CD14-positive monocyte (primary cell): ENCODE measurements at regions not wholly inside any gene's neighbourhood (a gene's known extent, or its start where the extent isn't known, plus 50 kb on each side); places are given as distances from the start of the nearest gene placed in this dataset.

Source experiments
- DNase-seq, 3 donors: peaks; one replicate each; pipeline ENCODE4 v3.0.0-alpha.2; 2011 to 2022
- H2AFZ ChIP-seq: 2 replicates; pipeline ENCODE4 v1.6.0; 2012; ENCODE audit warnings: mild to moderate bottlenecking, low read depth, low read length, inconsistent platforms; ENCODE audit not compliant: insufficient read depth, poor library complexity, severe bottlenecking
- H3K27ac ChIP-seq, 2 donors: 1 replicate in 1 of 2; 2 replicates in 1 of 2; pipeline ENCODE4 v1.5.1; 2012 to 2013; ENCODE audit warnings: low read length in 2 of 2, control low read depth in 1 of 2, inconsistent platforms in 1 of 2, low read depth in 1 of 2, mild to moderate bottlenecking in 1 of 2
- H3K27me3 ChIP-seq, 2 donors: one replicate each; pipeline versions ENCODE4 v1.6.0 to v1.6.1; 2011 to 2013; ENCODE audit warnings: low read length in 2 of 2; ENCODE audit not compliant: control insufficient read depth in 2 of 2, insufficient read depth in 2 of 2
- H3K36me3 ChIP-seq, 2 donors: replicated peaks in 1 of 2; 1 replicate in 1 of 2; 2 replicates in 1 of 2; pipeline versions ENCODE4 v1.5.1 to v1.6.1; 2012 to 2013; ENCODE audit warnings: low read length in 2 of 2, control low read depth in 1 of 2, inconsistent platforms in 1 of 2, mild to moderate bottlenecking in 1 of 2; ENCODE audit not compliant: insufficient read depth in 2 of 2, control insufficient read depth in 1 of 2
- H3K4me1 ChIP-seq, 2 donors: 1 replicate in 1 of 2; 2 replicates in 1 of 2; pipeline versions ENCODE4 v1.5.1 to v1.6.1; 2012 to 2013; ENCODE audit warnings: low read length in 2 of 2, control low read depth in 1 of 2, inconsistent platforms in 1 of 2, mild to moderate bottlenecking in 1 of 2, moderate library complexity in 1 of 2; ENCODE audit not compliant: insufficient read depth in 2 of 2, control insufficient read depth in 1 of 2
- H3K4me2 ChIP-seq: replicated peaks from 2 replicates; pipeline ENCODE3; 2012; ENCODE audit warnings: low read length, moderate library complexity, mild to moderate bottlenecking; ENCODE audit not compliant: poor library complexity, severe bottlenecking; ENCODE audit errors: extremely low read depth
- H3K4me3 ChIP-seq, 3 experiments: fragments of 200-600 bp in 1 of 3; sonication (generic) in 1 of 3; replicated peaks in 1 of 3; 1 replicate in 2 of 3; 2 replicates in 1 of 3; pipeline ENCODE4 v1.5.1; 2011 to 2013; ENCODE audit warnings: low read length in 3 of 3, mild to moderate bottlenecking in 3 of 3, control low read depth in 2 of 3, low read depth in 2 of 3, inconsistent platforms in 1 of 3, moderate library complexity in 1 of 3
- H3K79me2 ChIP-seq: 2 replicates; pipeline ENCODE4 v1.6.0; 2012; ENCODE audit warnings: mild to moderate bottlenecking, control low read depth, inconsistent platforms, low read length, moderate library complexity; ENCODE audit not compliant: insufficient read depth
- H3K9ac ChIP-seq: 2 replicates; pipeline ENCODE4 v1.6.0; 2017; ENCODE audit warnings: low read length, mild to moderate bottlenecking; ENCODE audit not compliant: insufficient read depth, poor library complexity, severe bottlenecking
- H3K9me3 ChIP-seq, 2 donors: replicated peaks in 1 of 2; 1 replicate in 1 of 2; 2 replicates in 1 of 2; pipeline versions ENCODE4 v1.5.1 to v1.6.1; 2012 to 2013; ENCODE audit warnings: low read length in 2 of 2, control low read depth in 1 of 2; ENCODE audit not compliant: control insufficient read depth in 1 of 2, insufficient read depth in 1 of 2
- H4K20me1 ChIP-seq: 2 replicates; pipeline ENCODE4 v1.6.0; 2012; ENCODE audit warnings: mild to moderate bottlenecking, low read length, control low read depth, moderate library complexity; ENCODE audit not compliant: insufficient read depth
- H3K27ac Mint-ChIP-seq, 7 donors: one replicate each; pipeline ENCODE4 v1.8.0; 2020; ENCODE audit warnings: mild to moderate bottlenecking in 7 of 7, mixed read lengths in 7 of 7, moderate library complexity in 6 of 7, inconsistent platforms in 2 of 7
- H3K27me3 Mint-ChIP-seq, 3 donors: one replicate each; pipeline ENCODE4 v1.8.0; 2021 to 2022; ENCODE audit warnings: low read depth in 3 of 3, mild to moderate bottlenecking in 3 of 3, mixed read lengths in 3 of 3, moderate library complexity in 3 of 3, inconsistent platforms in 1 of 3
- H3K36me3 Mint-ChIP-seq, 2 donors: one replicate each; pipeline ENCODE4 v1.8.0; 2020; ENCODE audit warnings: mixed read lengths in 2 of 2, inconsistent platforms in 1 of 2, mild to moderate bottlenecking in 1 of 2
- H3K4me1 Mint-ChIP-seq: one replicate; pipeline ENCODE4 v1.8.0; 2020; ENCODE audit warnings: mild to moderate bottlenecking, mixed read lengths
- H3K4me3 Mint-ChIP-seq, 2 donors: one replicate each; pipeline ENCODE4 v1.8.0; 2020; ENCODE audit warnings: mild to moderate bottlenecking in 2 of 2, mixed read lengths in 2 of 2, moderate library complexity in 1 of 2
- H3K9me3 Mint-ChIP-seq, 7 donors: one replicate each; pipeline ENCODE4 v1.8.0; 2020 to 2022; ENCODE audit warnings: mixed read lengths in 7 of 7, mild to moderate bottlenecking in 6 of 7, moderate library complexity in 6 of 7, inconsistent platforms in 2 of 7
- WGBS: methylation state at CpG from one replicate; pipeline ENCODE4 v1.1.5; 2013; ENCODE audit warnings: missing lambda C conversion rate; ENCODE audit not compliant: insufficient coverage; 5-methylcytosine and 5-hydroxymethylcytosine counted together
- intact Hi-C, 2 donors: fragments of 100-400 bp; cut with micrococcal nuclease; formaldehyde crosslinking; loops; one replicate each; pipeline versions ENCODE4 v1.15.0 to v1.15.1; 2023
- TF ChIP-seq, protein P1 (sequence below): fragments of 200-600 bp; IDR thresholded peaks from one replicate; pipeline ENCODE4 v1.8.0; 2022; ENCODE audit warnings: antibody characterized with exemption, mild to moderate bottlenecking

DNA sequence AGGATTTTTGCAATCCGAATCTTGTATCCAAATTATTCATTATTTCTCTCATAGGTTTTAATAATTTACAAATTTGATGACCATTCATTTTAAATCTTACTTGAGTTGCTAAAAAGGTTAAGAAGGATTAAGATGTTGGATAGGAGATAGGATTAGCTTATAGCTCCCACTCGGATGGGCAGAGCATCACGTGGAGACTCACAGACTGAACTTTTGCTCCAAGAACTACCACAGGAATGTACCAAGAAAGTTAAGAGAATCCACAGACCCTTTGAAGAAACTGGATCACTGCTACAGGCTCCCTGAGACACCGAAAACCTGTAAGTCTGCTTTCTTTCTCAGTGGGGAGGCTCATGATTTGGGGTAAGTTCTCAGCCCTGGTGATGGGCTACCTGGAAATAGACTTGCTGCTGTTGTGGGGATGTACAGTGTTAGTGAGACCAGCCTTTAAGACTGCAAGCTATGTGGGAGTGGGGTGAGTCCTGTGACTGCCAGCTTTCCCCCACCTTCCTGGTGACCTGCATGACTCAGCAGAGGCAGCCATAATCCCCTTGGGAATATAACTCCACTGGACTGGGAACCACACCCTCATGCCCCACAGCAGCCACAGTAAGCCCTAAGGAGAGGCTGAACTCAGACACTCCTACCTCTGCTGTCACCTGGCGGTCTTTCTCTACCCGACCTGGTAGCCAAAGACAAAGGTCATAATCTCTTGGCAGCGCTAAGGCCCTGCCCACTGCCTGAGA, 1458.0 kb downstream of the OLFM4 start:
- intact Hi-C loops = no loop called here
- no peak overlapping the region for H3K4me2 ChIP-seq
- no peaks in the 10 kb centered on the region for H3K79me2 ChIP-seq
- H3K4me1 Mint-ChIP-seq = no peaks in the 10 kb centered on the region
- no peak overlapping the region for H2AFZ ChIP-seq
- DNase-seq = no peak
- H3K4me1 ChIP-seq = no peaks in the 10 kb centered on the region
- H3K9ac ChIP-seq = no peak overlapping the region
- no peaks in the 10 kb centered on the region for H3K36me3 Mint-ChIP-seq
- H4K20me1 ChIP-seq = no peaks in the 10 kb centered on the region
- no peaks in the 10 kb centered on the region for H3K27me3 ChIP-seq
- H3K9me3 ChIP-seq = peaks cover 10 to 13% of the 10 kb centered on the region in 2 donors
- no peak overlapping the region for H3K4me3 Mint-ChIP-seq
- no peak overlapping the region for H3K27ac ChIP-seq
- H3K27ac Mint-ChIP-seq = no peak overlapping the region
- H3K4me3 ChIP-seq = no peak overlapping the region
- no peaks in the 10 kb centered on the region for H3K36me3 ChIP-seq
- WGBS = 90% methylated on average over 5 of the region's 7 CpGs
- TF ChIP-seq, protein P1, sequence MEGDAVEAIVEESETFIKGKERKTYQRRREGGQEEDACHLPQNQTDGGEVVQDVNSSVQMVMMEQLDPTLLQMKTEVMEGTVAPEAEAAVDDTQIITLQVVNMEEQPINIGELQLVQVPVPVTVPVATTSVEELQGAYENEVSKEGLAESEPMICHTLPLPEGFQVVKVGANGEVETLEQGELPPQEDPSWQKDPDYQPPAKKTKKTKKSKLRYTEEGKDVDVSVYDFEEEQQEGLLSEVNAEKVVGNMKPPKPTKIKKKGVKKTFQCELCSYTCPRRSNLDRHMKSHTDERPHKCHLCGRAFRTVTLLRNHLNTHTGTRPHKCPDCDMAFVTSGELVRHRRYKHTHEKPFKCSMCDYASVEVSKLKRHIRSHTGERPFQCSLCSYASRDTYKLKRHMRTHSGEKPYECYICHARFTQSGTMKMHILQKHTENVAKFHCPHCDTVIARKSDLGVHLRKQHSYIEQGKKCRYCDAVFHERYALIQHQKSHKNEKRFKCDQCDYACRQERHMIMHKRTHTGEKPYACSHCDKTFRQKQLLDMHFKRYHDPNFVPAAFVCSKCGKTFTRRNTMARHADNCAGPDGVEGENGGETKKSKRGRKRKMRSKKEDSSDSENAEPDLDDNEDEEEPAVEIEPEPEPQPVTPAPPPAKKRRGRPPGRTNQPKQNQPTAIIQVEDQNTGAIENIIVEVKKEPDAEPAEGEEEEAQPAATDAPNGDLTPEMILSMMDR = no peak
- peaks cover 0 to 3% (median 0%) of the 10 kb centered on the region in 3 donors for H3K27me3 Mint-ChIP-seq
- peaks cover 0 to 7% (median 4%) of the 10 kb centered on the region in 7 donors for H3K9me3 Mint-ChIP-seq

DNA sequence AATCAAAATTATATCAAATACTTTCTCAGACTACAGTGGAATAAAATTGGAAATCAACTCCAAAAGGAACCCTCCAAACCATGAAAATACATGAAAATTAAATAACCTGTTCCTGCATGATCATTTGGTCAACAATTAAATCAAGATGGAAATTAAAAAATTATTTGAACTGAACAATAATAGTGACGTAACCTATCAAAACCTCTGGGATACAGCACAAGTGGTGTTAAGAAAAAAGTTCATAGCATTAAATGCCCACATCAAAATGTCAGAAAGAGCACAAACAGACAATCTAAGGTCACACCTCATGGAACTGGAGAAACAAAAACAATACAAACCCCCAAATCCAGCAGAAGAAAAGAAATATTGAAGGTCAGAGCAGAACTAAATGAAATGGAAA, 1460.7 kb downstream of the OLFM4 start:
- H3K27me3 ChIP-seq = no peaks in the 10 kb centered on the region
- H3K4me3 ChIP-seq = no peak overlapping the region
- intact Hi-C loops = no loop called here
- Mint-ChIP-seq H3K4me3 (no peak overlapping the region), H3K36me3 (no peaks in the 10 kb centered on the region), H3K9me3 (peaks cover 0 to 7% (median 4%) of the 10 kb centered on the region in 7 donors), H3K27ac (no peak overlapping the region), H3K27me3 (peaks cover 0 to 3% (median 0%) of the 10 kb centered on the region in 3 donors), H3K4me1 (no peaks in the 10 kb centered on the region)
- no peaks in the 10 kb centered on the region for H3K79me2 ChIP-seq
- DNase-seq = no peak
- no peaks in the 10 kb centered on the region for H3K4me1 ChIP-seq
- H3K36me3 ChIP-seq = no peaks in the 10 kb centered on the region
- no peaks in the 10 kb centered on the region for H4K20me1 ChIP-seq
- TF ChIP-seq, protein P1 = no peak
- H3K9ac ChIP-seq = no peak overlapping the region
- H3K27ac ChIP-seq = no peak overlapping the region
- no peak overlapping the region for H2AFZ ChIP-seq
- no CpG with 5 or more reads among the region's 1 CpG for WGBS
- H3K4me2 ChIP-seq = no peak overlapping the region
- peaks cover 10% of the 10 kb centered on the region in 2 donors for H3K9me3 ChIP-seq
